ENCODE measurements at regions not wholly inside any gene's neighbourhood (a gene's known extent, or its start where the extent isn't known, plus 50 kb on each side); places are given as distances from the start of the nearest gene placed in this dataset.

DNA sequence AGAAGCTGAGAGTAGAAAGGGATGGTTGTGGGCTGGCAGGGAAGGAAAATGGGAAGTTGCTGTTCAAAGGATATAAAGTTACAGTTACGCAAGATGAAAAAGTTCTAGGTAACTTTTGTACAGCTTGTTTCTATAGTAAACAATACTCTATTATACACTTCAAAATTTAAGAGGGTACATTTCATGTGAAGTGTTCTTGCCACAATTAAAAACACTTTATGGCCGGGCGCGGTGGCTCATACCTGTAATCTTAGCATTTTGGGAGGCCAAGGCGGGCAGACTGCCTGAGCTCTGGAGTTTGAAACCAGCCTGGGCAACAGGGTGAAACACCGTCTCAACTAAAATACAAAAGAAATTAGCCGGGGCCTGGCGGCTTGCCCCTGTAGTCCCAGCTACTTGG lies 623.6 kb downstream of the STIM2 start:
- TF ChIP-seq POLR2A (IDR thresholded peaks at IDR 0.05; ENCODE audit: low read length) (no peak), ZFP36 (IDR thresholded peaks at IDR 0.05; ENCODE audit: borderline replicate concordance, partially characterized antibody) (no peak), MAFK (IDR thresholded peaks at IDR 0.05; ENCODE audit: partially characterized antibody) (no peak)
- TF ChIP-seq, protein P1, sequence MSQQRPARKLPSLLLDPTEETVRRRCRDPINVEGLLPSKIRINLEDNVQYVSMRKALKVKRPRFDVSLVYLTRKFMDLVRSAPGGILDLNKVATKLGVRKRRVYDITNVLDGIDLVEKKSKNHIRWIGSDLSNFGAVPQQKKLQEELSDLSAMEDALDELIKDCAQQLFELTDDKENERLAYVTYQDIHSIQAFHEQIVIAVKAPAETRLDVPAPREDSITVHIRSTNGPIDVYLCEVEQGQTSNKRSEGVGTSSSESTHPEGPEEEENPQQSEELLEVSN (IDR thresholded peaks at IDR 0.05; ENCODE audit: borderline replicate concordance, low read depth) = no peak
- Histone ChIP-seq H3K4me2 (no peak overlapping the region), H3K9me3 (no peaks in the 10 kb centered on the region), H3K27ac (no peak overlapping the region), H3K4me1 (no peaks in the 10 kb centered on the region), H3K4me3 (no peak overlapping the region)
- no peak for ATAC-seq
- ChIA-PET POLR2A (no interaction called here), CTCF (interaction anchor here (1.0 to 1.2 kb wide), 2 partner anchors 11 to 210 kb away, joined by 3 read pairs; no protein-coding TSS in a partner anchor)
- DNase-seq (ENCODE audit: low read depth in 1 of 2, low spot score in 1 of 2) = no peak
- WGBS (ENCODE audit: missing lambda C conversion rate) = 15% methylated on average over 8 of the region's 8 CpGs
- no peak for FAIRE-seq

DNA sequence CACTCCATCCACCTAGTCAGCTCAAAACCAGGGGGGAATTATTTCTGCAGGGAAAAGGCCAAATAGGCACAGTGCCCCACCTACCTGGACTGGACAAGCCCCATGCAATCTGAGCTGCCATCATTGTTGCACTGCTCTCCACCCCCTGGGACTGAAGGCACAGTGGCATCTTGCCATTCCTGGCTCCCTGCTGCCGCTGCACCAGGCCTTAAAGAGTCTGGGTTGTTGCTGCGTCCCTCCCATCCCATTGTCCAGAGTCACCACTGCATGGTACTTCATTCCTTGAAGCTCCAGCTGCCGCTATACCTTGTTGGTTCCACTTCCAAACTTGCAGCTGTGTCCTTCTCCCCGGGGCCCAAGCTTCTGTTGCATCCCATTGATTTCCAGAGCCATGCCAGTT lies 629.7 kb downstream of the STIM2 start:
- CTCF ChIA-PET = no interaction called here
- Histone ChIP-seq H3K4me1 (no peaks in the 10 kb centered on the region), H3K4me2 (no peak overlapping the region), H3K27ac (no peak overlapping the region), H3K9me3 (no peaks in the 10 kb centered on the region), H3K4me3 (no peak overlapping the region)
- POLR2A ChIA-PET = no interaction called here
- no peak for ATAC-seq
- 7% methylated on average over 4 of the region's 4 CpGs for WGBS (ENCODE audit: missing lambda C conversion rate)
- FAIRE-seq = no peak
- no peak for TF ChIP-seq PHF8 (IDR thresholded peaks at IDR 0.05; ENCODE audit: borderline replicate concordance, low read depth)
- no peak for DNase-seq (ENCODE audit: low read depth in 1 of 2, low spot score in 1 of 2)

DNA sequence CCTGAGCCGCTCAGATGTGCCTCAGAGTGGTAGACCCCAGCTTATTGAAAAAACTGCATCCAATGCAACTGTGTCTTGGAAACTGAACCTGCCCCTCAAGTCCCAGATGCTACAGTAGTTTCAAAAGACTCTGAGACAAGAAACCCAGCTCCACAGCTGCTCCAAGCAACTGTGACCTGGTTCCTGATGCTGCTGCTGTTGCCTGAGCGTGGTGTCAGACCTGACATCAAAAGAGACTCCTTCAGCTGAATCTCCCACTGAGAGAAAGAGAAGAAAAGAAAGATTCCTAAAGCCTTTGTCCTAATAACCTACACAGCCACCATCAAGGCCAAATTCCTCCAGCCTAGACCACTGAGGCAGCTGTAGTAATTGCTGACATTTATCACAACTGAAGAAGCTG lies 630.1 kb downstream of the STIM2 start:
- Histone ChIP-seq H3K4me1 (no peaks in the 10 kb centered on the region), H3K27ac (no peak overlapping the region), H3K4me3 (no peak overlapping the region), H3K9me3 (no peaks in the 10 kb centered on the region), H3K4me2 (no peak overlapping the region)
- TF ChIP-seq ZC3H11A (IDR thresholded peaks at IDR 0.05) = no peak
- no peak for TF ChIP-seq NR3C1 (IDR thresholded peaks at IDR 0.05)
- no peak for TF ChIP-seq SMC3 (IDR thresholded peaks at IDR 0.05)
- TF ChIP-seq MAFK (IDR thresholded peaks at IDR 0.05; ENCODE audit: partially characterized antibody) = no peak
- no peak for TF ChIP-seq EHF (CRISPR knock-in tag; IDR thresholded peaks at IDR 0.05)
- TF ChIP-seq EP300 (IDR thresholded peaks at IDR 0.05) = no peak
- TF ChIP-seq CHD2 (IDR thresholded peaks at IDR 0.05; ENCODE audit: low read length, partially characterized antibody) = no peak
- ATAC-seq (no peak), FAIRE-seq (no peak), DNase-seq (ENCODE audit: low read depth in 1 of 2, low spot score in 1 of 2) (no peak)
- ChIA-PET CTCF (no interaction called here), POLR2A (no interaction called here)
- 25% methylated on average over 2 of the region's 2 CpGs for WGBS (ENCODE audit: missing lambda C conversion rate)

DNA sequence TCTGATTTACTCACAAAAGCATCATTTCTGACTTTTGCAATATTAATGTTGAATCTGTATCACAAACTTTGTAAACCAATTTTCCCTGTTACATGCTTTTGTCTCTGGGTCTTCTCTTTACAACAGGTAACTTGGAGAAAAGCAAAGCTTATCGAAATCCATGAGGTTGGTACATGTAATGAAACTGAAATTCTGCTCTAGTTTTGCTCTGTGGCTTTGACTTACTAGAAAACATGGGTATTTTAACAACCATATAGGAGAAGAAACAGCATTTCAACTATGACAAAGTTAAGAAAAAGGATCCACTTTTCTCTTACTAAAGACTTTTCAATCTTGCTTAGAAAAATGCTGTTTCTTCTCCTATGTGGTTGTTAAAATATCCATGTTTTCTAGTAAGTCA lies 645.8 kb downstream of the STIM2 start:
- WGBS (ENCODE audit: missing lambda C conversion rate) = 8% methylated on average over 1 of the region's 1 CpG
- no peak overlapping the region for H3K27ac ChIP-seq
- DNase-seq (ENCODE audit: low read depth in 1 of 2, low spot score in 1 of 2) (no peak), FAIRE-seq (no peak), ATAC-seq (no peak)
- H3K9me3 ChIP-seq = no peaks in the 10 kb centered on the region
- H3K4me2 ChIP-seq = no peak overlapping the region
- H3K4me1 ChIP-seq = no peaks in the 10 kb centered on the region
- POLR2A ChIA-PET = no interaction called here
- CTCF ChIA-PET = interaction anchor here (1.3 kb wide), 1 partner anchor 16 kb away, joined by 4 read pairs; no protein-coding TSS in a partner anchor
- H3K4me3 ChIP-seq = no peak overlapping the region
- TF ChIP-seq ZC3H11A (IDR thresholded peaks at IDR 0.05) (no peak), SREBF2 (IDR thresholded peaks at IDR 0.05) (no peak), RNF2 (IDR thresholded peaks at IDR 0.05; ENCODE audit: borderline replicate concordance, low read depth) (no peak), EP300 (IDR thresholded peaks at IDR 0.05) (no peak), FOXS1 (CRISPR knock-in tag; IDR thresholded peaks at IDR 0.05) (no peak), NPAS2 (CRISPR knock-in tag; IDR thresholded peaks at IDR 0.05; ENCODE audit: borderline replicate concordance) (no peak), HOXB13 (CRISPR knock-in tag; IDR thresholded peaks at IDR 0.05; ENCODE audit: low read depth) (no peak)
- TF ChIP-seq, protein P2, sequence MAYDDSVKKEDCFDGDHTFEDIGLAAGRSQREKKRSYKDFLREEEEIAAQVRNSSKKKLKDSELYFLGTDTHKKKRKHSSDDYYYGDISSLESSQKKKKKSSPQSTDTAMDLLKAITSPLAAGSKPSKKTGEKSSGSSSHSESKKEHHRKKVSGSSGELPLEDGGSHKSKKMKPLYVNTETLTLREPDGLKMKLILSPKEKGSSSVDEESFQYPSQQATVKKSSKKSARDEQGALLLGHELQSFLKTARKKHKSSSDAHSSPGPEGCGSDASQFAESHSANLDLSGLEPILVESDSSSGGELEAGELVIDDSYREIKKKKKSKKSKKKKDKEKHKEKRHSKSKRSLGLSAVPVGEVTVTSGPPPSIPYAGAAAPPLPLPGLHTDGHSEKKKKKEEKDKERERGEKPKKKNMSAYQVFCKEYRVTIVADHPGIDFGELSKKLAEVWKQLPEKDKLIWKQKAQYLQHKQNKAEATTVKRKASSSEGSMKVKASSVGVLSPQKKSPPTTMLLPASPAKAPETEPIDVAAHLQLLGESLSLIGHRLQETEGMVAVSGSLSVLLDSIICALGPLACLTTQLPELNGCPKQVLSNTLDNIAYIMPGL (CRISPR knock-in tag; IDR thresholded peaks at IDR 0.05; ENCODE audit: borderline replicate concordance) = no peak
- TF ChIP-seq, protein P3, sequence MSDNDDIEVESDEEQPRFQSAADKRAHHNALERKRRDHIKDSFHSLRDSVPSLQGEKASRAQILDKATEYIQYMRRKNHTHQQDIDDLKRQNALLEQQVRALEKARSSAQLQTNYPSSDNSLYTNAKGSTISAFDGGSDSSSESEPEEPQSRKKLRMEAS (IDR thresholded peaks at IDR 0.05) = no peak
- TF ChIP-seq, protein P4, sequence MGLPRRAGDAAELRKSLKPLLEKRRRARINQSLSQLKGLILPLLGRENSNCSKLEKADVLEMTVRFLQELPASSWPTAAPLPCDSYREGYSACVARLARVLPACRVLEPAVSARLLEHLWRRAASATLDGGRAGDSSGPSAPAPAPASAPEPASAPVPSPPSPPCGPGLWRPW (IDR thresholded peaks at IDR 0.05) = no peak
- TF ChIP-seq, protein P1 (IDR thresholded peaks at IDR 0.05; ENCODE audit: borderline replicate concordance, low read depth) = no peak
